Amniotic stem cell (primary cell): ENCODE measurements at regions not wholly inside any gene's neighbourhood (a gene's known extent, or its start where the extent isn't known, plus 50 kb on each side); places are given as distances from the start of the nearest gene placed in this dataset.
"Not testable (repeated sequence)": the region's sequence is repeated elsewhere in the genome, so short reads cannot be mapped to it uniquely, and the experiment has no call there.

Source experiments
- DNase-seq: peaks from one replicate; lab custom pipeline; 2025; lab: John Stamatoyannopoulos, UW

DNA sequence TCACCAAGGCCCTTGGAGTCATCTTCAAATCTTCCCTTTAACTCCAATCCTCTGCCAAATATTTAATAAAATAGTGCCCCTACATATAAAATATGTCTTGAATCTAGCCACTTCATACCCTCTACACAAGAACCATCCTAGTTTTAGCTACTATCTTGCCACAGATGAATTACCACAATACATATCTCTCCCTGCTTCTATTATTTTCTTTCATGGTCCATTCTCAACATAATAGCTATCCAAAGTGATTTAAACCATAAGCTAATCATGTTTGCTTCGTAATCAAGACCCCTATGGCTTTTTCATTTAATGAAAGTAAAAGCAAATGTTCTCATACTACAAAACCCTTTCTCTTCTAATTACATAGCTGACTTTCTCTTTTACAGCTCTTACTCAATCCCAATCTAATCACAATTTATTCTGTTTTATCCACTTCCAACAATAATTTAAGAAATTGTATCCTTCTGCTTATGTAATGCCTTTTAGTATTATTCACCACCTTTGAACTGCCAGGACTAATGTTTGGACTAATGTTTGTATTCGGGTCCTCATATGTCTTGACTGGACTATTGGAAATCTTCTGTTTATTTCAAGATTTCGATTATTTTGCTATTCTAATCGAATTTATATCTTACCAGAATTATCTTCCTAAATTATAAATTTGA, 412.0 kb downstream of the SLITRK1 start:
- no peak for DNase-seq

- no peak for DNase-seq
Measured at GRCh38 chr13:83453723-83454122, 428.6 kb downstream of the SLITRK1 start.

GRCh38 chr13:83453300-83453699, 429.0 kb downstream of the SLITRK1 start:
- DNase-seq, result no peak

DNA sequence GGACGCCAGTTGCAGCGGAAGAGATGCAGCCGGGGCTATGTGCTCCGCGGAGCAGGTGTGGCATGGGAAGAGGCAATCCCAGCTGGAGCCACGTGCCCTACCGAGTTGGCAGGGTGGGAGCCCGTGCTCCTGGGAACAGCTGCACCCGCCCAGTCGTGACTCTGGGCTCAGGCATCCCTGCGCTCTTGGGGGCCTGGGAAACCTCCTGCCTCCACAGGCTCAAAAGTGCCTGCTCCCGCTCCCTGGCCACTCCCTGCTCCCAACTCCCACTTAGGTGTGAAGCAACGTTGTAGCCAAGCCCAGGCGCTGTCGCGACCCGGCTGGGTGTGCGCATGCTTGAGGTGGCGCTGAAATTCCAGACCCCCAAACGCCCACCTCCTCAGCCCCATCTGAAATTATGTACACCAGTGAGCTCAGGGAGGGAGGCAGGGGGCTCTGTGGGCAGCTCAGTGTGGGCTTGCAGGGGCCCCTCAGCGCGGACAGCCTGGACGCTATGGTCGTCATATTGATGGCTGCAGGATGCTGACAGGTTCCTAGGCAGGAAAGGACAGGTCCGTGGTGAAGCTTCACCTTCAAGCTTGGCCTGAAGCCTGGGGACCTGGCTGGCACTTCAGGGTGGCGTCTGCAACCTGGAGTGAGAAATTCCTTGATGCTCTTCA, 429.9 kb downstream of the SLITRK1 start:
- DNase-seq, result no peak

- DNase-seq, result peak; percentile 2
Measured at GRCh38 chr13:83450591-83450990, 431.7 kb downstream of the SLITRK1 start.

GRCh38 chr13:83449668-83450395, 432.4 kb downstream of the SLITRK1 start:
- peak; percentile 40 for DNase-seq

GRCh38 chr13:83440465-83440864, 441.8 kb downstream of the SLITRK1 start:
- DNase-seq, result no peak

GRCh38 chr13:83439464-83439863, 442.8 kb downstream of the SLITRK1 start:
- DNase-seq, result not testable (repeated sequence)

DNA sequence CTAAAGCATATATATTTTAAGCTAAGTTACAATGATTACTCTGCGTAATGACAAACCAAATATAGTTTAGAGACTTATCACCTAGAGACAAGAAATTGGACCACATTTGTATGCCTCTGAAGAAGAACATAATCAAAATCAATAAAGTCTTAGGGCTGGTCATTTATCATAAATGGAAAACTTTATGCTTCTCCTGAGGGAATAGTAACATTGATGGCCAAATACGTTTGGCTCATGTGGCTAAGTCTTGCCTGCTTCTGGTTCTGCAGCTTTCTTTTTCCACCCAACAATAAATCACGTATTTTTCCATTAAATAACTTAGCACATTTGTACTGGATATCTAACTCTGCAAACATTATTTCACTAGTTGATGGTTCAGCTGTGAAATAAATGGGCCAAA, 458.4 kb downstream of the SLITRK1 start:
- DNase-seq, result no peak

DNA sequence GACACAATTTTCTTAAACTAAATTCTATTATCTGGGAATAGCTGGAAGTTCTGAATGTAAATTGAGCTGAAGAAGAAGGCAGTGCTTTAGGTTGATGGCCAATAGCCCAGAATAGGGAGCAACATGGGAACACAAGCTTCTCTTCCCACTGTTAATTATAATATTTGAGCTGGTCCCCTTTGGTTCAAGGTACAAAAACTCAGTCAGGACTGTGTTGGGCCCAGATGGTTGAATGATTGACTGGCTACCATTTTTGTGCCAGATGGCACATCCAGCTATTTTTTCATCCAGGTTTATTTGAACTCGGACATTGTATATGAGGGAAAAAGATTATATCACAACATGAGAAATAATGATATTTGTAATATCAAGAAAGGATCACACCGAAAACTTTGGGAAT, 458.9 kb downstream of the SLITRK1 start:
- no peak for DNase-seq

DNA sequence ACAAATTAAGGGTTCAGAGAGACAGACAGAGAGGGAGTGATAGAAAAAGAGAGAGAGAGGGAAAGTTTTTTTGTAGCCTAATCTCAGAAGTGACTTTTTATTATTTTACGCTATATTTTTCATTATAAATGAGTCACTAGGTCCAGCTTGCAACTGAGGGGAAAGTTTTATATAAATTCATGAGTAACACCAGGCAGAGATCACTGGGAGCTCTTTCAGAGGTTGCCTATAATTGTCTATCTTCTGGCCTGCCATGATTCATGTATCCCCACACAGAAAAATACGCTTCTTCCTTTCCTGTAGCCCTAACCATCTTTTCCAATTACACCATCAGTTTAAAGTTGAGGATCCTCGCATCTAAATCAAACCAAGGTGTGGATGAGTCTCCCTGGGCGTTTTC, 467.9 kb downstream of the SLITRK1 start:
- DNase-seq, result no peak

GRCh38 chr13:83386609-83387008, 495.7 kb downstream of the SLITRK1 start:
- no peak for DNase-seq

- no peak for DNase-seq
Measured at GRCh38 chr13:83378908-83379307, 503.4 kb downstream of the SLITRK1 start.

GRCh38 chr13:83377491-83377890, 504.8 kb downstream of the SLITRK1 start:
- peak; percentile 7 for DNase-seq

DNA sequence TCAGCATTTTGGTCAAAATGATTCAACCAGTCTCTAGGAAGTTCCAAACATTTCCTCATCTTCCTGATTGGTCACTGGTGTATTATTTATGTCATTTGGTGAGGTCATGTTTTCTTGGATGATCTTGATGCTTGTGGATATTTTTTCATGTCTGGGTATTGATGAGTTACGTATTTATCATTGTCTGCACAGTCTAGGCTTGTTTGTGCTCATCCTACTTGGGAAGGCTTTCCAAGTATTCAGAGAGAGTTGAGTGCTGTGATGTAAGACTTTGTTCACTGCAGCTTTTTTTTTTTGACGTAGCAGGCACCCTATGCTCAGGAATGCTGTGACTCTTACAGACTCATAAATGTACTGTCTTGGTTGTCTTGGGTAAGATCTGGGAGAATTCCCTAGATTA, 509.5 kb downstream of the SLITRK1 start:
- no peak for DNase-seq

DNA sequence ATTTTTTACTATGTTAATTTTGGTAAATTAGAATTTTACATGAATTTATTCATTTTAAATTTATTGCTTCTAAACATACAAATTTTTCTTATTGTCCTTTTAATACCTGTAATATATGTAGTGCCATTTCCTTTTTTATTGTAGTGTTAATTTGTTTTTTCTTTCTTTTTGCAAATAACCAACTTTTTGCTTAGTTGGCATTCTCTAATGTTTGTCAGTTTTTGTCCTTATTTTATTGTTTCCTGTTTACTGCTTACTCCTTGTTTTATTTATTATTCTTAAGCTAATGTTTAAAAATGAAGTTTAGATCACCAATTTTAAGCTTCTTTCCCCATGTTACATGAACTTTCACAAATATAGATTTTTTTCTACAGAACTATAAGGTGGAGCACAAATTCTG, 516.6 kb downstream of the SLITRK1 start:
- DNase-seq, result no peak

DNA sequence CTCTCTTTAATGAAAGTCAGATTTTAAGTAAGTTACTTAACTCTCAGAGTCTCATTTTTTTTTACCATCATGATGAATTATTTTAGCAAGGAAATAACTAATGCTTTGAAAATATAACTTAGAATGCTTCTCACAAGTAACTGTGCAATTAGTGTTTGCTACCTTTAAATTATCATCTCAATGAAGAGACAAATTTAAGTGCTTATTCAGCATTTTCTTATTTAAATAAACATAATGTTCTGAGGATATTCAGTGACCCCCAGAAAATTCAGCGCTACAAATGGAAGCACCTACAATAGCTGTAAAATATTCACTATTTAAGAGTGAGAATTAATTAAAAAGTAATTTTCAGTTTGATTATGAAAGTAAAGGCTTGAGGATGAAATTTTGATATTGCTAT, 527.2 kb downstream of the SLITRK1 start:
- DNase-seq, result no peak

- no peak for DNase-seq
Measured at GRCh38 chr13:83352391-83352790, 529.9 kb downstream of the SLITRK1 start.

DNA sequence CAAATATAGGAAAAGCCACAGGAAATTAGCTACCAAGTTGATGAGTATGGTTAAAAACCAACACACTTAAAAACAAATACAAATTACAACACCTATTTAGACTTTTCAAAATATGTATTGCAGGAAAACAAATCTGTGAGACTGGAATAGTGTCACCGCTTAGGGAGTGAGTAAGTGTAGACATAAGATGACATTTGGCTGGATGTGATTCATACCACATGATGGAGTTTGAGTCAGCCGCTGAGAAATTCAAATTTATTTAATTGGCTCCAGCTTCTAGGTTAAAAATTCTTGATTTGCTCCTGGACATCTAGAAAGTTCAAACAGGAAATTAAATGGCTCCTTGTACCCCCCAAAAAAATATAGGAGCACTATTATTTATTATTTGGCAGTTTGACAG, 531.7 kb downstream of the SLITRK1 start:
- peak; percentile 2 for DNase-seq

GRCh38 chr13:83344518-83344917, 537.8 kb downstream of the SLITRK1 start:
- DNase-seq, result no peak

- no peak for DNase-seq
Measured at GRCh38 chr13:83340170-83340569, 542.1 kb downstream of the SLITRK1 start.

DNA sequence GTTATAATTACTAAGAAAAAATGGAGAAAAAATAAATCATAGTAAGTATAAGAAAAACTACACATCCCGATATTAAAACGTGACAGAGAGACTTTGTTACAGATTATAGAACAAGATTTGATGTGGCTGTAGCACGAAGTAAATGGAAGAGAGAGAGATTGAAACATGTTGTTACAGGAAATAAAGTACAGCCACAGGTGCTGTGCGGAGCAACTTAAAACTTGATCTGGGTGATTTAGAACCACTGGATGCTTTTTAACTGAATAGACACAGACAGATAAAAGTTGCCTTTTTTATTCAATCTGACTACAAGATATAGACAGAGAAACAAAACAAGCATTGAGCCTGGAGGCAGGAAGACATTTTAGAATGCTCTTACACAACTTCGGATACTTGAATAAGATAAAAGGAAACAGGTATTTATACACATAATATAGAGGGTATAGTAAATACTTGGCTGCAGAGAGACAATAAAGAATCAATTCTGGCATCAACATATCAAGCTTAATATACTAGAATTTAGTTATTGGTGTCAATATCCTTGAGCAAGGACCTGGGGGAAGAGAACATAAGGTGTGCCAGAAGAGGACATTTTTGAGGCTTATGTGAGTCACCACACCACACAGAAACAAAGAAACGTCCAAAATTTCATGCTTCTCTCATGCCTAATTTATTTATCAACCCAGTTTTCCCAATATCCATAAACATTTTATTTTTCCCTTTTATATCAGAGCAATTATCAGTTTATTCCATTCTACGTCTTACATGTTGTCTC, 548.5 kb downstream of the SLITRK1 start:
- no peak for DNase-seq
